ENCODE measurements at regions not wholly inside any gene's neighbourhood (a gene's known extent, or its start where the extent isn't known, plus 50 kb on each side); places are given as distances from the start of the nearest gene placed in this dataset.

GRCh38 chr13:22423261-22423660 lies 752.4 kb downstream of the FGF9 start:
- TF ChIP-seq CTCF (conservative IDR thresholded peaks at IDR 0.05) (no peak), EZH2 (IDR thresholded peaks at IDR 0.05; ENCODE audit: low read depth) (no peak)
